HG03108 (cell line): ENCODE measurements at regions not wholly inside any gene's neighbourhood (a gene's known extent, or its start where the extent isn't known, plus 50 kb on each side); places are given as distances from the start of the nearest gene placed in this dataset.

Source experiments
- ATAC-seq: cut with Tn5 transposase; IDR thresholded peaks from one replicate; pipeline ENCODE4 v1.9.1; 2021; ENCODE audit warnings: moderate library complexity; ENCODE audit not compliant: unreplicated experiment

GRCh38 chr9:105062222-105062855 is 134.4 kb upstream of the ABCA1 start:
- ATAC-seq = no peak

- no peak for ATAC-seq
Measured at GRCh38 chr9:105064248-105065097, 136.5 kb upstream of the ABCA1 start.

GRCh38 chr9:105065098-105066088 is 137.4 kb upstream of the ABCA1 start:
- no peak for ATAC-seq

GRCh38 chr9:105066275-105066865 is 138.4 kb upstream of the ABCA1 start:
- no peak for ATAC-seq

- no peak for ATAC-seq
Measured at GRCh38 chr9:105067895-105068580, 140.1 kb upstream of the ABCA1 start.

- no peak for ATAC-seq
Measured at GRCh38 chr9:105069285-105069684, 141.3 kb upstream of the ABCA1 start.

GRCh38 chr9:105069696-105070095 is 141.7 kb upstream of the ABCA1 start:
- ATAC-seq = no peak

- ATAC-seq = no peak
Measured at GRCh38 chr9:105070176-105070575, 142.2 kb upstream of the ABCA1 start.

- no peak for ATAC-seq
Measured at GRCh38 chr9:105072476-105072875, 144.5 kb upstream of the ABCA1 start.

- ATAC-seq = no peak
Measured at GRCh38 chr9:105073147-105073546, 145.2 kb upstream of the ABCA1 start.

GRCh38 chr9:105074491-105074890 is 146.5 kb upstream of the ABCA1 start:
- ATAC-seq = no peak

GRCh38 chr9:105076729-105077128 is 148.8 kb upstream of the ABCA1 start:
- ATAC-seq = no peak

GRCh38 chr9:105079457-105079856 is 151.5 kb upstream of the ABCA1 start:
- no peak for ATAC-seq

- ATAC-seq = no peak
Measured at GRCh38 chr9:105082843-105083242, 154.9 kb upstream of the ABCA1 start.

- ATAC-seq = no peak
Measured at GRCh38 chr9:105083256-105083655, 155.3 kb upstream of the ABCA1 start.

GRCh38 chr9:105087910-105088898 is 156.2 kb upstream of the SLC44A1 start:
- no peak for ATAC-seq

- no peak for ATAC-seq
Measured at GRCh38 chr9:105089874-105090273, 154.6 kb upstream of the SLC44A1 start.

- ATAC-seq = no peak
Measured at GRCh38 chr9:105091004-105091640, 153.3 kb upstream of the SLC44A1 start.

GRCh38 chr9:105093685-105094084 is 150.8 kb upstream of the SLC44A1 start:
- no peak for ATAC-seq
